Neural progenitor cell (in vitro differentiated cells): ENCODE measurements at regions not wholly inside any gene's neighbourhood (a gene's known extent, or its start where the extent isn't known, plus 50 kb on each side); places are given as distances from the start of the nearest gene placed in this dataset.
"Not testable (repeated sequence)": the region's sequence is repeated elsewhere in the genome, so short reads cannot be mapped to it uniquely, and the experiment has no call there.

ENCODE experiments used
- CTCF ChIP-seq: fragments of 200-600 bp; sonication (generic); IDR thresholded peaks from 2 replicates; pipeline ENCODE4 v1.5.1; 2017; ENCODE audit warnings: antibody characterized with exemption, mild to moderate bottlenecking
- EZH2 ChIP-seq: fragments of 200-600 bp; sonication (generic); IDR thresholded peaks from 2 replicates; pipeline ENCODE4 v1.6.1; 2017; ENCODE audit warnings: antibody characterized with exemption, mild to moderate bottlenecking, moderate library complexity
- EZH2phosphoT487 ChIP-seq: fragments of 200-600 bp; sonication (generic); IDR thresholded peaks from 2 replicates; pipeline ENCODE4 v1.6.1; 2017; ENCODE audit warnings: antibody characterized with exemption

GRCh38 chr12:9407425-9407748, 199.2 kb upstream of the PZP start:
- TF ChIP-seq EZH2, CTCF, EZH2phosphoT487: not testable (repeated sequence)
